KMS-11 (cell line): ENCODE measurements at regions not wholly inside any gene's neighbourhood (a gene's known extent, or its start where the extent isn't known, plus 50 kb on each side); places are given as distances from the start of the nearest gene placed in this dataset.

Experiments used
- H2AFZ ChIP-seq: fragments of 200-600 bp; sonication (generic); 2 replicates; pipeline ENCODE4 v1.6.1; 2016; ENCODE audit warnings: antibody characterized with exemption, mixed run types, low read depth
- H3K27ac ChIP-seq: fragments of 200-600 bp; sonication (generic); 2 replicates; pipeline ENCODE4 v1.6.1; 2016; ENCODE audit warnings: mild to moderate bottlenecking, mixed run types
- H3K27me3 ChIP-seq: fragments of 200-600 bp; sonication (generic); 2 replicates; pipeline ENCODE4 v1.6.1; 2017; ENCODE audit warnings: mild to moderate bottlenecking, low read depth, mixed run types, moderate library complexity; ENCODE audit not compliant: insufficient read depth
- H3K36me3 ChIP-seq: fragments of 200-600 bp; sonication (generic); 2 replicates; pipeline ENCODE4 v1.6.1; 2017; ENCODE audit warnings: mild to moderate bottlenecking, mixed run types; ENCODE audit not compliant: insufficient read depth
- H3K4me1 ChIP-seq: fragments of 200-600 bp; sonication (generic); 2 replicates; pipeline ENCODE4 v1.6.1; 2016; ENCODE audit warnings: mild to moderate bottlenecking, low read depth, mixed run types; ENCODE audit not compliant: poor library complexity, severe bottlenecking
- H3K4me2 ChIP-seq: fragments of 200-600 bp; sonication (generic); 2 replicates; pipeline ENCODE4 v1.7.0; 2016; ENCODE audit warnings: mild to moderate bottlenecking, mixed run types
- H3K4me3 ChIP-seq: fragments of 200-600 bp; sonication (generic); IDR thresholded peaks from 2 replicates; pipeline ENCODE4 v1.6.1; 2017; ENCODE audit warnings: low read depth, low read length, mixed read lengths; ENCODE audit not compliant: insufficient read depth
- H3K79me2 ChIP-seq: fragments of 200-600 bp; sonication (generic); 2 replicates; pipeline ENCODE4 v1.6.1; 2016; ENCODE audit warnings: low read depth, mixed run types; ENCODE audit not compliant: insufficient read depth
- H3K9ac ChIP-seq: fragments of 200-600 bp; sonication (generic); 2 replicates; pipeline ENCODE4 v1.6.1; 2016; ENCODE audit warnings: mild to moderate bottlenecking, mixed run types
- H4K20me1 ChIP-seq: fragments of 200-600 bp; sonication (generic); 2 replicates; pipeline ENCODE4 v1.6.1; 2016; ENCODE audit warnings: mild to moderate bottlenecking, mixed run types; ENCODE audit not compliant: insufficient read depth
- CTCF ChIP-seq: fragments of 200-600 bp; sonication (generic); conservative IDR thresholded peaks from 2 replicates; pipeline ENCODE4 v1.6.1; 2017; ENCODE audit warnings: low read depth, mild to moderate bottlenecking, antibody characterized with exemption, low read length, moderate library complexity, mixed read lengths

GRCh38 chr3:66858656-66859381 lies 139.3 kb upstream of the KBTBD8 start:
- no peak overlapping the region for H3K4me3 ChIP-seq
- no peak overlapping the region for H3K27ac ChIP-seq
- H3K79me2 ChIP-seq, result no peaks in the 10 kb centered on the region
- no peaks in the 10 kb centered on the region for H4K20me1 ChIP-seq
- no peaks in the 10 kb centered on the region for H3K36me3 ChIP-seq
- no peak overlapping the region for H2AFZ ChIP-seq
- no peak overlapping the region for H3K9ac ChIP-seq
- no peak overlapping the region for H3K4me2 ChIP-seq
- no peaks in the 10 kb centered on the region for H3K27me3 ChIP-seq
- no peak for TF ChIP-seq CTCF
- no peaks in the 10 kb centered on the region for H3K4me1 ChIP-seq

GRCh38 chr3:66860771-66861170 lies 137.3 kb upstream of the KBTBD8 start:
- no peaks in the 10 kb centered on the region for H4K20me1 ChIP-seq
- no peaks in the 10 kb centered on the region for H3K27me3 ChIP-seq
- no peaks in the 10 kb centered on the region for H3K36me3 ChIP-seq
- no peak for TF ChIP-seq CTCF
- H3K4me2 ChIP-seq, result no peak overlapping the region
- H3K27ac ChIP-seq, result no peak overlapping the region
- no peak overlapping the region for H3K4me3 ChIP-seq
- no peaks in the 10 kb centered on the region for H3K4me1 ChIP-seq
- no peak overlapping the region for H3K9ac ChIP-seq
- no peaks in the 10 kb centered on the region for H3K79me2 ChIP-seq
- no peak overlapping the region for H2AFZ ChIP-seq

- Histone ChIP-seq H3K4me3 (no peak overlapping the region), H3K79me2 (no peaks in the 10 kb centered on the region), H3K4me2 (no peak overlapping the region), H2AFZ (no peak overlapping the region), H3K4me1 (no peaks in the 10 kb centered on the region), H4K20me1 (no peaks in the 10 kb centered on the region), H3K36me3 (no peaks in the 10 kb centered on the region), H3K27ac (no peak overlapping the region), H3K27me3 (no peaks in the 10 kb centered on the region), H3K9ac (no peak overlapping the region)
- TF ChIP-seq CTCF, result no peak
Observed at GRCh38 chr3:66863205-66864111, 134.6 kb upstream of the KBTBD8 start.

GRCh38 chr3:66884659-66885058 lies 113.4 kb upstream of the KBTBD8 start:
- Histone ChIP-seq H3K27me3 (no peaks in the 10 kb centered on the region), H3K36me3 (no peaks in the 10 kb centered on the region), H3K9ac (no peak overlapping the region), H2AFZ (no peak overlapping the region), H3K4me3 (no peak overlapping the region), H4K20me1 (no peaks in the 10 kb centered on the region), H3K4me1 (no peaks in the 10 kb centered on the region), H3K79me2 (no peaks in the 10 kb centered on the region), H3K4me2 (no peak overlapping the region), H3K27ac (no peak overlapping the region)
- no peak for TF ChIP-seq CTCF
